Psoas muscle (tissue), 7 donors: ENCODE measurements at regions not wholly inside any gene's neighbourhood (a gene's known extent, or its start where the extent isn't known, plus 50 kb on each side); places are given as distances from the start of the nearest gene placed in this dataset.

Source experiments
- ATAC-seq, 4 donors: fragments of 200-7000 bp; cut with Tn5 transposase; one replicate each; pipeline ENCODE4 v1.9.1; 2020; ENCODE audit warnings: moderate library complexity in 3 of 4, mild to moderate bottlenecking in 2 of 4
- DNase-seq, 2 donors: peaks; one replicate each; pipeline ENCODE4 v3.0.0-alpha.2; 2020
- H3K27ac ChIP-seq: fragments of 200-600 bp; one replicate; pipeline ENCODE4 v1.8.0; 2022
- H3K27me3 ChIP-seq, 3 donors: fragments of 200-600 bp in 1 of 3; one replicate each; pipeline versions ENCODE4 v1.6.1 to v1.8.0; 2013 to 2022; ENCODE audit warnings: low read length in 2 of 3, mild to moderate bottlenecking in 2 of 3, moderate library complexity in 1 of 3; ENCODE audit not compliant: insufficient read depth in 3 of 3
- H3K36me3 ChIP-seq, 2 donors: fragments of 200-600 bp in 1 of 2; one replicate each; pipeline versions ENCODE4 v1.6.1 to v1.8.0; 2013 to 2022; ENCODE audit warnings: low read depth in 1 of 2, mild to moderate bottlenecking in 1 of 2, moderate library complexity in 1 of 2; ENCODE audit not compliant: insufficient read depth in 1 of 2
- H3K4me1 ChIP-seq: fragments of 200-600 bp; one replicate; pipeline ENCODE4 v1.8.0; 2022
- H3K4me3 ChIP-seq: fragments of 200-600 bp; one replicate; pipeline ENCODE4 v1.8.0; 2022; ENCODE audit warnings: mild to moderate bottlenecking
- H3K9me3 ChIP-seq: fragments of 200-600 bp; one replicate; pipeline ENCODE4 v1.8.0; 2022
- CTCF ChIP-seq: fragments of 200-600 bp; IDR thresholded peaks from one replicate; pipeline ENCODE4 v1.8.0; 2022; ENCODE audit warnings: antibody characterized with exemption
- WGBS, 3 donors: extraction: QIAGEN DNeasy Blood & Tissue Kit; methylation state at CpG; one replicate each; pipeline versions ENCODE4 v1.1.6 to v1.1.7; 2013; 5-methylcytosine and 5-hydroxymethylcytosine counted together
- intact Hi-C, 2 donors: fragments of 100-400 bp; cut with DNase I; formaldehyde crosslinking; loops; one replicate each; pipeline versions ENCODE4 v1.11.0 to v1.14.2; 2022
- donor health status: healthy with polysubstance abuse.
- donor health status: DM: no; HTN: no; CAD: no; lungs with moderate emphysema.
- donor health status: Bipolar disorder and iron deficiency.
- donor health status: healthy.
- donor health status: DM: yes; HTN: yes; CAD: no.
- donor health status: DM: no; HTN: no; CAD: no.
- donor health status: DM: yes; HTN: yes; CAD: no.

- no peak overlapping the region for H3K27ac ChIP-seq
- no peaks in the 10 kb centered on the region for H3K36me3 ChIP-seq
- intact Hi-C loops: no loop called here
- no peak for TF ChIP-seq CTCF
- DNase-seq (no peak), ATAC-seq (no peak)
- WGBS, 3 donors: 88 to 94% (median 90%) methylated on average over 3 of the region's 3 CpGs
- H3K4me3 ChIP-seq: no peak overlapping the region
- peaks cover 7% of the 10 kb centered on the region for H3K9me3 ChIP-seq
- H3K4me1 ChIP-seq: no peaks in the 10 kb centered on the region
- H3K27me3 ChIP-seq: no peaks in the 10 kb centered on the region
These were observed 241.5 kb downstream of the SATB2 start for GRCh38 chr2:199216253-199216652.

GRCh38 chr2:199207011-199207410 is 250.7 kb downstream of the SATB2 start:
- Histone ChIP-seq H3K4me3 (no peak overlapping the region), H3K36me3 (no peaks in the 10 kb centered on the region), H3K27me3 (no peaks in the 10 kb centered on the region), H3K4me1 (no peaks in the 10 kb centered on the region), H3K9me3 (peaks cover 4% of the 10 kb centered on the region), H3K27ac (no peak overlapping the region)
- no peak for ATAC-seq
- intact Hi-C loops: no loop called here
- TF ChIP-seq CTCF: no peak
- 82 to 87% (median 85%) methylated on average over 2 of the region's 2 CpGs for WGBS, 3 donors
- DNase-seq: no peak

GRCh38 chr2:199206536-199206935 is 251.2 kb downstream of the SATB2 start:
- H3K36me3 ChIP-seq: no peaks in the 10 kb centered on the region
- no peak for DNase-seq
- no peak for ATAC-seq
- intact Hi-C loops: no loop called here
- no peaks in the 10 kb centered on the region for H3K9me3 ChIP-seq
- no peak overlapping the region for H3K27ac ChIP-seq
- no peaks in the 10 kb centered on the region for H3K27me3 ChIP-seq
- H3K4me3 ChIP-seq: no peak overlapping the region
- no peaks in the 10 kb centered on the region for H3K4me1 ChIP-seq
- WGBS, 3 donors: 76 to 81% (median 79%) methylated on average over 9 of the region's 9 CpGs
- no peak for TF ChIP-seq CTCF

- no peaks in the 10 kb centered on the region for H3K36me3 ChIP-seq
- intact Hi-C loops: no loop called here
- DNase-seq (no peak), ATAC-seq (no peak)
- no peak for TF ChIP-seq CTCF
- H3K9me3 ChIP-seq: no peaks in the 10 kb centered on the region
- 56 to 59% (median 57%) methylated on average over 5 of the region's 5 CpGs for WGBS, 3 donors
- no peak overlapping the region for H3K27ac ChIP-seq
- no peak overlapping the region for H3K4me3 ChIP-seq
- H3K27me3 ChIP-seq: no peaks in the 10 kb centered on the region
- no peaks in the 10 kb centered on the region for H3K4me1 ChIP-seq
These were observed 254.8 kb downstream of the SATB2 start for GRCh38 chr2:199202964-199203363.

- H3K27ac ChIP-seq: no peak overlapping the region
- WGBS, 3 donors: 77 to 86% (median 82%) methylated on average over 1 of the region's 1 CpG
- DNase-seq: no peak
- no peak overlapping the region for H3K4me3 ChIP-seq
- no peak for TF ChIP-seq CTCF
- intact Hi-C loops: no loop called here
- no peaks in the 10 kb centered on the region for H3K4me1 ChIP-seq
- no peaks in the 10 kb centered on the region for H3K9me3 ChIP-seq
- ATAC-seq: no peak
- no peaks in the 10 kb centered on the region for H3K36me3 ChIP-seq
- no peaks in the 10 kb centered on the region for H3K27me3 ChIP-seq
These were observed 256.2 kb downstream of the SATB2 start for GRCh38 chr2:199201539-199201938.
